ENCODE measurements at regions not wholly inside any gene's neighbourhood (a gene's known extent, or its start where the extent isn't known, plus 50 kb on each side); places are given as distances from the start of the nearest gene placed in this dataset.
A peak's percentile ranks its signal among the peaks of the same experiment; 100 is the strongest.

DNA sequence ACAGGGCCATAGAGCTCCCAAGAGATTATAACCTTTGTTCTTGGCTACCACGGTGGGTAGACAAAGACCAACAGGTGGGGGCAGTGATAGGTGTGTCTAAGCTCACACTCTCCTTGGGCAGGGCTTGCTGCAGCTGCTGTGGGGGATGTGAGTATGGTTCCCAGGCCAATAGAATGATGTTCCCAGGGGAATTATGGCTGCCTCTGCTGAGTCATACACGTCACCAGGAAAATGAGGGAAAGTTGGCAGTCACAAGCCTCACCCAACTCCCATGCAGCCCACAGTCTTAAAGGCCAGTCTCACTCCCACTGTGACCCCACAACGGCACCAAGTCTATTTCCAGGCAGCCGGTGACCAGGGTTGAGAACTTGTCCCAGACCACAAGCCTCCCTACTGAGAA is 453.4 kb upstream of the PODXL start:
- Histone ChIP-seq H3K27me3 (no peaks in the 10 kb centered on the region), H3K9me3 (no peaks in the 10 kb centered on the region), H3K4me1 (no peaks in the 10 kb centered on the region), H3K4me3 (no peak overlapping the region), H3K27ac (no peak overlapping the region), H3K36me3 (no peaks in the 10 kb centered on the region)
- intact Hi-C loops (cut with DNase I): no loop called here
- TF ChIP-seq POLR2A (IDR thresholded peaks at IDR 0.05): no peak
- TF ChIP-seq, protein P1, sequence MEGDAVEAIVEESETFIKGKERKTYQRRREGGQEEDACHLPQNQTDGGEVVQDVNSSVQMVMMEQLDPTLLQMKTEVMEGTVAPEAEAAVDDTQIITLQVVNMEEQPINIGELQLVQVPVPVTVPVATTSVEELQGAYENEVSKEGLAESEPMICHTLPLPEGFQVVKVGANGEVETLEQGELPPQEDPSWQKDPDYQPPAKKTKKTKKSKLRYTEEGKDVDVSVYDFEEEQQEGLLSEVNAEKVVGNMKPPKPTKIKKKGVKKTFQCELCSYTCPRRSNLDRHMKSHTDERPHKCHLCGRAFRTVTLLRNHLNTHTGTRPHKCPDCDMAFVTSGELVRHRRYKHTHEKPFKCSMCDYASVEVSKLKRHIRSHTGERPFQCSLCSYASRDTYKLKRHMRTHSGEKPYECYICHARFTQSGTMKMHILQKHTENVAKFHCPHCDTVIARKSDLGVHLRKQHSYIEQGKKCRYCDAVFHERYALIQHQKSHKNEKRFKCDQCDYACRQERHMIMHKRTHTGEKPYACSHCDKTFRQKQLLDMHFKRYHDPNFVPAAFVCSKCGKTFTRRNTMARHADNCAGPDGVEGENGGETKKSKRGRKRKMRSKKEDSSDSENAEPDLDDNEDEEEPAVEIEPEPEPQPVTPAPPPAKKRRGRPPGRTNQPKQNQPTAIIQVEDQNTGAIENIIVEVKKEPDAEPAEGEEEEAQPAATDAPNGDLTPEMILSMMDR (IDR thresholded peaks at IDR 0.05): no peak
- no peak for TF ChIP-seq POLR2AphosphoS5 (IDR thresholded peaks at IDR 0.05; ENCODE audit: insufficient read depth in 1 of 2, low read depth in 1 of 2)
- peak in 1 of 2 donors; percentile 42 for DNase-seq (ENCODE audit: extremely low spot score in 2 of 2)

DNA sequence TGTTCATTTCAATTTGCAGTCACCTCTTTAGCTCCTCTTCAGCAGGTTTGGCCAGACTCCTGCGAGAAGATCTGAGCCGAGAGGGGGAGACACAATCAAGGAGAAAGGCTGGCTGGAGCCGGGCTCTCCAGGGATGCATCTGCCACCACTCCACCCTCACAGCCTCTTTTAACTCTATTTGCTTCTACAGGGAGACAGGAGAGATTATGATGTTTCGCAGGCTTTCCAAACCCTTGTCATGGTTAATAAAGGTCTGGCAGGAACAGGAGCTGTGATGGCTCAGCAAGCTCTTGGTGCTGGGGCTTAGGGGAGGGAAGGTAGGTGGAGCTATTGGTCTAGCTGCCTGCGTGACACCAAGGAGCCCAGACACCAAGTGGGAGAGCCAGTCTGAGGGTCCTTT is 448.1 kb upstream of the PODXL start:
- Histone ChIP-seq H3K9me3 (no peaks in the 10 kb centered on the region), H3K4me1 (no peaks in the 10 kb centered on the region), H3K27me3 (no peaks in the 10 kb centered on the region), H3K4me3 (no peak overlapping the region), H3K27ac (no peak overlapping the region), H3K36me3 (no peaks in the 10 kb centered on the region)
- TF ChIP-seq, protein P1 (IDR thresholded peaks at IDR 0.05): no peak
- TF ChIP-seq POLR2AphosphoS5 (IDR thresholded peaks at IDR 0.05; ENCODE audit: insufficient read depth in 1 of 2, low read depth in 1 of 2) (no peak), POLR2A (IDR thresholded peaks at IDR 0.05) (no peak)
- DNase-seq (ENCODE audit: extremely low spot score in 2 of 2): peak in 1 of 2 donors; percentile 79
- intact Hi-C loops (cut with DNase I): no loop called here

DNA sequence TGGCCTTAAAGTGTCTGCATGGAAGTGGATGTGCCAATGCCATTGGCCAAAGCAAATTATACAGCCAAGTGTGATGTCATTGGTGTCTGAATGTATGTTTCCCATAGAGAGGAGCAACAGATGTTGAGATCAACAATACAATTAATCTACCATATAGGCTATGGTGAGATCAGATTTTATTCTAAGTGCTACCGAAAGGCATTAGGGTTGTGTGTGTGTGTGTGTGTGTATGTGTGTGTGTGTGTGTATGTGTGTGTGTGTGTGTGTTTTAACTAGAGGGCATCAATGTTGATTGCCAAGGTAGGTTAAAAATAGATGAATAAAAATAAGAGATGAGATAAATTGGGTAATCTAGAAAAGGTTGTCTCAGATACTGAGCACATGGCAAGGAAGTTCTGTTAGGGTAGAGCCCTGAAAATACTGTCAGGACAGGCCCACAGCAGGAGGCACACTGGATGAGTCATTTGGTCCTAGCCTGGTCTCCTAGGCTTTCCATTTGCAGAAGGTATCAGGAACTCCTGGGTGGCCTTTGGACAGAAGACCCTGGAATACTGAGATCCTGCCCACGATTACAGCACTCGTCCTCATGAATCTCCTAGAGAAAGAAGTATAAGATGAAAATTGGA is 446.0 kb upstream of the PODXL start:
- intact Hi-C loops (cut with DNase I): no loop called here
- peak in 1 of 2 donors; percentile 20 for DNase-seq (ENCODE audit: extremely low spot score in 2 of 2)
- TF ChIP-seq POLR2AphosphoS5 (IDR thresholded peaks at IDR 0.05; ENCODE audit: insufficient read depth in 1 of 2, low read depth in 1 of 2) (no peak), POLR2A (IDR thresholded peaks at IDR 0.05) (no peak)
- TF ChIP-seq, protein P1 (IDR thresholded peaks at IDR 0.05): no peak
- Histone ChIP-seq H3K4me1 (no peaks in the 10 kb centered on the region), H3K4me3 (no peak overlapping the region), H3K27ac (no peak overlapping the region), H3K36me3 (no peaks in the 10 kb centered on the region), H3K9me3 (no peaks in the 10 kb centered on the region), H3K27me3 (no peaks in the 10 kb centered on the region)

DNA sequence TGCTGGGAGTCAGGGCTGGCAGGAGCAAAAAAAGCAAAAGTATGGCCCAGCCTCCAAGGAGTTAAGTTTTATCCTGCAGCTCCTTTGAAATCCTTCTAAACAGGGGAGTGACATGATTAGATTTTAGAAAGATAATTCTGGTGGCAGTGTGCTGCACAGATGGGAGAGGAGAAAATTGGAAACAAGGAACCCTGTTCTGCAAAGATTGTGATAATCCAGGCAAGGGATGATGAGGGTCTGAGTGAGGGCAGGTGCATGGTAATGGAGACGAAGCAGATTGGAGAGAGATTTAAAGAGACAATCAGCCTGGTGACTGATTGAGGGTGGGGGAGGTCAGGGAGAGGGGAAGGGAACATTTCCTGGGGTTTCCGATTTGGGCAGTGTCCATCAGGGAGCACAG is 444.7 kb upstream of the PODXL start:
- H3K9me3 ChIP-seq: no peaks in the 10 kb centered on the region
- TF ChIP-seq POLR2A (IDR thresholded peaks at IDR 0.05): no peak
- TF ChIP-seq, protein P1 (IDR thresholded peaks at IDR 0.05): no peak
- no peak for TF ChIP-seq POLR2AphosphoS5 (IDR thresholded peaks at IDR 0.05; ENCODE audit: insufficient read depth in 1 of 2, low read depth in 1 of 2)
- intact Hi-C loops (cut with DNase I): no loop called here

DNA sequence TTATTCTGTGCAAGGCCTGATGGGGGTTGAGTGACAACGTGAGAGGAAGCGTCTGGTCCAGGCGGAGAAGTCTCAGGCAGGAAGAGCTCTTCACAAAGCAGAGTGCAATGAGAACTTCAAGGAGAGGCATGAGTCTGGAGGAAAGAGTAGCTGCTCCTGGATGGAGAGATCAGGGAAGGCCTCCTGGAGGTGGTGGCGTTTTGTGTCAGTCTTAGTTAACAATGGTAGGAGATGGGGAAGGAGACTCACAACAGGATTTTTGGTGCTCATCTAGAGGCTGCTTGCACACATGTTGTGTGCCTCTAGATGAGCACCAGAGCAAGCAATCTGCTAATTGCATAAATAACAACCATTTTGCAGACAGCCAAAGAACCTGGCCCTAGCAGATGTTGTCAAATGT is 442.8 kb upstream of the PODXL start:
- Histone ChIP-seq H3K27ac (no peak overlapping the region), H3K4me1 (no peaks in the 10 kb centered on the region), H3K4me3 (no peak overlapping the region), H3K36me3 (no peaks in the 10 kb centered on the region), H3K9me3 (no peaks in the 10 kb centered on the region), H3K27me3 (no peaks in the 10 kb centered on the region)
- TF ChIP-seq POLR2A (IDR thresholded peaks at IDR 0.05) (no peak), POLR2AphosphoS5 (IDR thresholded peaks at IDR 0.05; ENCODE audit: insufficient read depth in 1 of 2, low read depth in 1 of 2) (no peak)
- intact Hi-C loops (cut with DNase I): no loop called here
- DNase-seq (ENCODE audit: extremely low spot score in 2 of 2): no peak

More for the DNA sequence above, 444.7 kb upstream of the PODXL start:
- H3K27ac ChIP-seq: no peak overlapping the region
- no peaks in the 10 kb centered on the region for H3K27me3 ChIP-seq
- no peaks in the 10 kb centered on the region for H3K36me3 ChIP-seq
- no peak for DNase-seq (ENCODE audit: extremely low spot score in 2 of 2)
- no peaks in the 10 kb centered on the region for H3K4me1 ChIP-seq
- H3K4me3 ChIP-seq: no peak overlapping the region

All from vagina (tissue), 2 donors.